SKM-1 (cell line): ENCODE measurements at regions not wholly inside any gene's neighbourhood (a gene's known extent, or its start where the extent isn't known, plus 50 kb on each side); places are given as distances from the start of the nearest gene placed in this dataset.

Experiments used
- DNase-seq: peaks from one replicate; lab custom pipeline; 2025; ENCODE audit not compliant: unreplicated experiment; lab: John Stamatoyannopoulos, UW

- no peak for DNase-seq
These were observed 79.1 kb downstream of the TRIB2 start for GRCh38 chr2:12795851-12796250.

GRCh38 chr2:12796657-12797056 is 79.9 kb downstream of the TRIB2 start:
- DNase-seq, result no peak

- DNase-seq, result peak; percentile 39
These were observed 81.1 kb downstream of the TRIB2 start for GRCh38 chr2:12797815-12798214.

GRCh38 chr2:12803607-12804006 is 86.9 kb downstream of the TRIB2 start:
- DNase-seq, result no peak

GRCh38 chr2:12804091-12804856 is 87.5 kb downstream of the TRIB2 start:
- no peak for DNase-seq

GRCh38 chr2:12805033-12805432 is 88.3 kb downstream of the TRIB2 start:
- no peak for DNase-seq

GRCh38 chr2:12806549-12807242 is 90.0 kb downstream of the TRIB2 start:
- DNase-seq, result no peak

- DNase-seq, result peak; percentile 9
These were observed 91.4 kb downstream of the TRIB2 start for GRCh38 chr2:12807907-12808810.

- DNase-seq, result no peak
These were observed 92.8 kb downstream of the TRIB2 start for GRCh38 chr2:12809526-12809925.

- DNase-seq, result no peak
These were observed 95.2 kb downstream of the TRIB2 start for GRCh38 chr2:12811916-12812315.

GRCh38 chr2:12813166-12813565 is 96.4 kb downstream of the TRIB2 start:
- no peak for DNase-seq

- no peak for DNase-seq
These were observed 99.9 kb downstream of the TRIB2 start for GRCh38 chr2:12816379-12817306.

GRCh38 chr2:12817870-12818269 is 101.1 kb downstream of the TRIB2 start:
- no peak for DNase-seq

- DNase-seq, result no peak
These were observed 101.8 kb downstream of the TRIB2 start for GRCh38 chr2:12818416-12819102.

GRCh38 chr2:12819103-12819475 is 102.4 kb downstream of the TRIB2 start:
- DNase-seq, result peak; percentile 56

- DNase-seq, result peak; percentile 70
These were observed 103.0 kb downstream of the TRIB2 start for GRCh38 chr2:12819721-12820120.

GRCh38 chr2:12821656-12822055 is 104.9 kb downstream of the TRIB2 start:
- no peak for DNase-seq

GRCh38 chr2:12824351-12824777 is 107.6 kb downstream of the TRIB2 start:
- no peak for DNase-seq

- no peak for DNase-seq
These were observed 108.1 kb downstream of the TRIB2 start for GRCh38 chr2:12824778-12825379.
